Liver (tissue), 8 donors: ENCODE measurements at regions not wholly inside any gene's neighbourhood (a gene's known extent, or its start where the extent isn't known, plus 50 kb on each side); places are given as distances from the start of the nearest gene placed in this dataset.

ENCODE experiments used
- DNase-seq: peaks from one replicate; pipeline ENCODE4 v3.0.0-alpha.2; 2017; ENCODE audit warnings: low spot score
- H3K27ac ChIP-seq, 2 donors: one replicate each; pipeline ENCODE4 v1.7.0; 2013; ENCODE audit warnings: inconsistent platforms in 2 of 2, low read length in 2 of 2, control low read depth in 1 of 2, low read depth in 1 of 2, mild to moderate bottlenecking in 1 of 2
- H3K27me3 ChIP-seq, 4 donors: one replicate each; pipeline versions ENCODE4 v1.6.1 to v1.7.0; 2013; ENCODE audit warnings: low read length in 3 of 4, inconsistent platforms in 1 of 4, mild to moderate bottlenecking in 1 of 4, moderate library complexity in 1 of 4; ENCODE audit not compliant: control insufficient read depth in 4 of 4, insufficient read depth in 4 of 4
- H3K36me3 ChIP-seq, 4 donors: one replicate each; pipeline versions ENCODE4 v1.6.1 to v1.7.0; 2013; ENCODE audit warnings: low read length in 3 of 4, mild to moderate bottlenecking in 3 of 4, low read depth in 1 of 4, moderate library complexity in 1 of 4; ENCODE audit not compliant: control insufficient read depth in 4 of 4, insufficient read depth in 3 of 4
- H3K4me1 ChIP-seq, 4 donors: one replicate each; pipeline versions ENCODE4 v1.6.1 to v1.7.0; 2013; ENCODE audit warnings: low read length in 3 of 4, mild to moderate bottlenecking in 3 of 4, moderate library complexity in 1 of 4; ENCODE audit not compliant: control insufficient read depth in 4 of 4, insufficient read depth in 4 of 4
- H3K4me3 ChIP-seq, 3 donors: one replicate each; pipeline versions ENCODE4 v1.6.1 to v1.7.0; 2013; ENCODE audit warnings: low read length in 3 of 3, control low read depth in 1 of 3, low read depth in 1 of 3, mild to moderate bottlenecking in 1 of 3
- H3K9ac ChIP-seq, 2 donors: one replicate each; pipeline ENCODE4 v1.7.0; 2013; ENCODE audit warnings: low read length in 2 of 2, mild to moderate bottlenecking in 2 of 2, moderate library complexity in 2 of 2, control low read depth in 1 of 2, low read depth in 1 of 2
- H3K9me3 ChIP-seq, 4 donors: one replicate each; pipeline versions ENCODE4 v1.6.1 to v1.7.0; 2013; ENCODE audit warnings: low read length in 3 of 4; ENCODE audit not compliant: control insufficient read depth in 4 of 4
- GABPA ChIP-seq, 2 donors: IDR thresholded peaks in 1 of 2; conservative IDR thresholded peaks in 1 of 2; 2 replicates each; pipeline ENCODE4 v1.6.1; 2016; ENCODE audit warnings: antibody characterized with exemption in 2 of 2, mild to moderate bottlenecking in 1 of 2, moderate library complexity in 1 of 2
- MAX ChIP-seq: IDR thresholded peaks from 2 replicates; pipeline ENCODE4 v1.6.1; 2016; ENCODE audit warnings: antibody characterized with exemption
- NR2F2 ChIP-seq: IDR thresholded peaks from 2 replicates; pipeline ENCODE4 v1.6.1; 2016; ENCODE audit warnings: antibody characterized with exemption
- RXRA ChIP-seq, 2 donors: IDR thresholded peaks; 2 replicates each; pipeline ENCODE4 v1.6.1; 2017 to 2018; ENCODE audit warnings: antibody characterized with exemption in 2 of 2, mild to moderate bottlenecking in 1 of 2
- SP1 ChIP-seq: IDR thresholded peaks from 2 replicates; pipeline ENCODE4 v1.6.1; 2018; ENCODE audit warnings: antibody characterized with exemption, mild to moderate bottlenecking
- YY1 ChIP-seq: IDR thresholded peaks from 2 replicates; pipeline ENCODE4 v1.6.1; 2016; ENCODE audit warnings: antibody characterized with exemption, mild to moderate bottlenecking
- WGBS: extraction: QIAGEN DNeasy Blood & Tissue Kit; methylation state at CpG from one replicate; pipeline ENCODE4 v1.1.7; 2013; 5-methylcytosine and 5-hydroxymethylcytosine counted together
- TF ChIP-seq, protein P1 (sequence below): IDR thresholded peaks from 2 replicates; pipeline ENCODE4 v1.6.1; 2016; ENCODE audit warnings: antibody characterized with exemption, mild to moderate bottlenecking
- TF ChIP-seq, protein P2 (sequence below): fragments of 150-350 bp; IDR thresholded peaks from 2 replicates; pipeline ENCODE4 v1.5.1; 2017; ENCODE audit warnings: improper control_type of control experiment, low read depth, low read length; ENCODE audit not compliant: missing input control
- TF ChIP-seq, protein P3 (sequence below): IDR thresholded peaks from 2 replicates; pipeline ENCODE4 v1.6.1; 2016; ENCODE audit warnings: antibody characterized with exemption
- donor health status: healthy.
- donor health status: healthy.
- donor health status: healthy.
- donor health status: healthy.
- donor health status: healthy.

GRCh38 chr4:107559653-107560052, 160.4 kb downstream of the PAPSS1 start:
- H3K36me3 ChIP-seq, result no peaks in the 10 kb centered on the region
- peaks cover 0 to 4% (median 0%) of the 10 kb centered on the region in 4 donors for H3K9me3 ChIP-seq
- no peaks in the 10 kb centered on the region for H3K27me3 ChIP-seq
- no peak overlapping the region for H3K4me3 ChIP-seq
- H3K4me1 ChIP-seq, result no peaks in the 10 kb centered on the region
- H3K9ac ChIP-seq, result no peak overlapping the region
- no peak overlapping the region for H3K27ac ChIP-seq
- TF ChIP-seq, protein P1, sequence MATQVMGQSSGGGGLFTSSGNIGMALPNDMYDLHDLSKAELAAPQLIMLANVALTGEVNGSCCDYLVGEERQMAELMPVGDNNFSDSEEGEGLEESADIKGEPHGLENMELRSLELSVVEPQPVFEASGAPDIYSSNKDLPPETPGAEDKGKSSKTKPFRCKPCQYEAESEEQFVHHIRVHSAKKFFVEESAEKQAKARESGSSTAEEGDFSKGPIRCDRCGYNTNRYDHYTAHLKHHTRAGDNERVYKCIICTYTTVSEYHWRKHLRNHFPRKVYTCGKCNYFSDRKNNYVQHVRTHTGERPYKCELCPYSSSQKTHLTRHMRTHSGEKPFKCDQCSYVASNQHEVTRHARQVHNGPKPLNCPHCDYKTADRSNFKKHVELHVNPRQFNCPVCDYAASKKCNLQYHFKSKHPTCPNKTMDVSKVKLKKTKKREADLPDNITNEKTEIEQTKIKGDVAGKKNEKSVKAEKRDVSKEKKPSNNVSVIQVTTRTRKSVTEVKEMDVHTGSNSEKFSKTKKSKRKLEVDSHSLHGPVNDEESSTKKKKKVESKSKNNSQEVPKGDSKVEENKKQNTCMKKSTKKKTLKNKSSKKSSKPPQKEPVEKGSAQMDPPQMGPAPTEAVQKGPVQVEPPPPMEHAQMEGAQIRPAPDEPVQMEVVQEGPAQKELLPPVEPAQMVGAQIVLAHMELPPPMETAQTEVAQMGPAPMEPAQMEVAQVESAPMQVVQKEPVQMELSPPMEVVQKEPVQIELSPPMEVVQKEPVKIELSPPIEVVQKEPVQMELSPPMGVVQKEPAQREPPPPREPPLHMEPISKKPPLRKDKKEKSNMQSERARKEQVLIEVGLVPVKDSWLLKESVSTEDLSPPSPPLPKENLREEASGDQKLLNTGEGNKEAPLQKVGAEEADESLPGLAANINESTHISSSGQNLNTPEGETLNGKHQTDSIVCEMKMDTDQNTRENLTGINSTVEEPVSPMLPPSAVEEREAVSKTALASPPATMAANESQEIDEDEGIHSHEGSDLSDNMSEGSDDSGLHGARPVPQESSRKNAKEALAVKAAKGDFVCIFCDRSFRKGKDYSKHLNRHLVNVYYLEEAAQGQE, result no peak
- no peak for TF ChIP-seq SP1
- TF ChIP-seq GABPA (IDR thresholded peaks at IDR 0.05 in 1 of 2, conservative IDR thresholded peaks at IDR 0.05 in 1 of 2), result no peak
- no peak for DNase-seq

GRCh38 chr4:107552306-107552705, 167.7 kb downstream of the PAPSS1 start:
- H3K4me1 ChIP-seq, result no peaks in the 10 kb centered on the region
- no peak for DNase-seq
- no peaks in the 10 kb centered on the region for H3K27me3 ChIP-seq
- no peak overlapping the region for H3K9ac ChIP-seq
- no peaks in the 10 kb centered on the region for H3K36me3 ChIP-seq
- no peaks in the 10 kb centered on the region for H3K9me3 ChIP-seq
- H3K27ac ChIP-seq, result no peak overlapping the region
- TF ChIP-seq YY1 (no peak), MAX (no peak), RXRA (IDR thresholded peaks at IDR 0.05) (no peak), GABPA (IDR thresholded peaks at IDR 0.05 in 1 of 2, conservative IDR thresholded peaks at IDR 0.05 in 1 of 2) (no peak), NR2F2 (no peak)
- TF ChIP-seq, protein P2, sequence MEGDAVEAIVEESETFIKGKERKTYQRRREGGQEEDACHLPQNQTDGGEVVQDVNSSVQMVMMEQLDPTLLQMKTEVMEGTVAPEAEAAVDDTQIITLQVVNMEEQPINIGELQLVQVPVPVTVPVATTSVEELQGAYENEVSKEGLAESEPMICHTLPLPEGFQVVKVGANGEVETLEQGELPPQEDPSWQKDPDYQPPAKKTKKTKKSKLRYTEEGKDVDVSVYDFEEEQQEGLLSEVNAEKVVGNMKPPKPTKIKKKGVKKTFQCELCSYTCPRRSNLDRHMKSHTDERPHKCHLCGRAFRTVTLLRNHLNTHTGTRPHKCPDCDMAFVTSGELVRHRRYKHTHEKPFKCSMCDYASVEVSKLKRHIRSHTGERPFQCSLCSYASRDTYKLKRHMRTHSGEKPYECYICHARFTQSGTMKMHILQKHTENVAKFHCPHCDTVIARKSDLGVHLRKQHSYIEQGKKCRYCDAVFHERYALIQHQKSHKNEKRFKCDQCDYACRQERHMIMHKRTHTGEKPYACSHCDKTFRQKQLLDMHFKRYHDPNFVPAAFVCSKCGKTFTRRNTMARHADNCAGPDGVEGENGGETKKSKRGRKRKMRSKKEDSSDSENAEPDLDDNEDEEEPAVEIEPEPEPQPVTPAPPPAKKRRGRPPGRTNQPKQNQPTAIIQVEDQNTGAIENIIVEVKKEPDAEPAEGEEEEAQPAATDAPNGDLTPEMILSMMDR, result no peak
- TF ChIP-seq, protein P1, result no peak
- TF ChIP-seq, protein P3, sequence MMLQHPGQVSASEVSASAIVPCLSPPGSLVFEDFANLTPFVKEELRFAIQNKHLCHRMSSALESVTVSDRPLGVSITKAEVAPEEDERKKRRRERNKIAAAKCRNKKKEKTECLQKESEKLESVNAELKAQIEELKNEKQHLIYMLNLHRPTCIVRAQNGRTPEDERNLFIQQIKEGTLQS, result no peak
- no peak overlapping the region for H3K4me3 ChIP-seq
- WGBS, result 92% methylated on average over 3 of the region's 3 CpGs
